DND-41 (cell line): ENCODE measurements at regions not wholly inside any gene's neighbourhood (a gene's known extent, or its start where the extent isn't known, plus 50 kb on each side); places are given as distances from the start of the nearest gene placed in this dataset.

Experiments used
- EZH2 ChIP-seq: IDR thresholded peaks from 3 replicates; pipeline ENCODE4 v1.6.1; 2012; ENCODE audit warnings: borderline replicate concordance, low read depth, mild to moderate bottlenecking, moderate library complexity, low read length, inconsistent platforms; ENCODE audit not compliant: severe bottlenecking
- TF ChIP-seq, protein P1 (sequence below): IDR thresholded peaks from 2 replicates; pipeline ENCODE4 v1.5.1; 2012; ENCODE audit warnings: borderline replicate concordance, low read length, moderate library complexity, mild to moderate bottlenecking; ENCODE audit not compliant: poor library complexity, severe bottlenecking; ENCODE audit errors: extremely low read depth

DNA sequence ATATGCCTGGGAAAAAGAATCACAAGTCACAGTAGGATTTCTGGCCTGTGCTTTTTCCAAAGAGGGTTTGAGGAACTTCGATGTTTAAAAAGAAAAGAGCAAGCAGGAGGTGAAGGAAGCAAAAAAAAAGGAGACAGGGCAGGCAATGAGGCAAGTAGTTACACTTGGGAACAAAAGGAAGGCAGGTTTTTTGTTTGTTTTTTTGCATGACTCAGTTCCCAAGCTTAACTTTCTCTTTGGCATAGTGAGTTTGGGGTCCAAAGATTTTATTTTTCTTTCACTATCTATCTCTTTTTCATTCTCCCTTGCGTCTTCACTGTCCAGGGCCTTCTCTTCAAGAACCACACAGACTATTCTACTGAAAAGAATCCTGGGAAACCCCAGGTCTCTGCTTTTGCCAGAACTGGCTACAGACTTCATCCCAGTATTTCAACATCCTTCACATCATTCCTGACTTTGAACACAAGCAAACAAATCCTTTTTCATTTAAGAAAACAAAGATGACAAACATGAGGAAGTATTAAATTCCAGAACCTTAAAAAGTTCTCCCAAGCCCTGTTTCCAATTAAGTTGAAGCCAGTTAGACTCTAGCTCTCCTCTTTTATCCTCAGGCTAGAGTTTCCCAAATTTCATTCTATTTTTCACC, 210.7 kb upstream of the RND3 start:
- TF ChIP-seq, protein P1, sequence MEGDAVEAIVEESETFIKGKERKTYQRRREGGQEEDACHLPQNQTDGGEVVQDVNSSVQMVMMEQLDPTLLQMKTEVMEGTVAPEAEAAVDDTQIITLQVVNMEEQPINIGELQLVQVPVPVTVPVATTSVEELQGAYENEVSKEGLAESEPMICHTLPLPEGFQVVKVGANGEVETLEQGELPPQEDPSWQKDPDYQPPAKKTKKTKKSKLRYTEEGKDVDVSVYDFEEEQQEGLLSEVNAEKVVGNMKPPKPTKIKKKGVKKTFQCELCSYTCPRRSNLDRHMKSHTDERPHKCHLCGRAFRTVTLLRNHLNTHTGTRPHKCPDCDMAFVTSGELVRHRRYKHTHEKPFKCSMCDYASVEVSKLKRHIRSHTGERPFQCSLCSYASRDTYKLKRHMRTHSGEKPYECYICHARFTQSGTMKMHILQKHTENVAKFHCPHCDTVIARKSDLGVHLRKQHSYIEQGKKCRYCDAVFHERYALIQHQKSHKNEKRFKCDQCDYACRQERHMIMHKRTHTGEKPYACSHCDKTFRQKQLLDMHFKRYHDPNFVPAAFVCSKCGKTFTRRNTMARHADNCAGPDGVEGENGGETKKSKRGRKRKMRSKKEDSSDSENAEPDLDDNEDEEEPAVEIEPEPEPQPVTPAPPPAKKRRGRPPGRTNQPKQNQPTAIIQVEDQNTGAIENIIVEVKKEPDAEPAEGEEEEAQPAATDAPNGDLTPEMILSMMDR, result no peak
- TF ChIP-seq EZH2, result no peak
